ENCODE measurements at regions not wholly inside any gene's neighbourhood (a gene's known extent, or its start where the extent isn't known, plus 50 kb on each side); places are given as distances from the start of the nearest gene placed in this dataset.

- no peak overlapping the region for H3K56ac ChIP-seq (ENCODE audit: extremely low read depth, insufficient read depth, low read length)
- no peak for DNase-seq
- CTCF ChIA-PET = no interaction called here
Observed at GRCh38 chr2:89823556-89823955, 1132.1 kb downstream of the RPIA start.

More at GRCh38 chr2:89823556-89823955, 1132.1 kb downstream of the RPIA start:
- no peak overlapping the region for H4K5ac ChIP-seq (ENCODE audit: low read depth, low read length)
- no peaks in the 10 kb centered on the region for H3K4me1 ChIP-seq (ENCODE audit: control insufficient read depth, insufficient read depth, low read length)
- no peaks in the 10 kb centered on the region for H3K27me3 ChIP-seq (ENCODE audit: control insufficient read depth, insufficient read depth, low read length)
- no peak overlapping the region for H3K4ac ChIP-seq (ENCODE audit: low read depth, low read length)
- H3K36me3 ChIP-seq (ENCODE audit: control insufficient read depth, insufficient read depth, low read length) = no peaks in the 10 kb centered on the region
- no peak overlapping the region for H2AFZ ChIP-seq (replicated peaks; ENCODE audit: low read length, poor library complexity)
- no peak overlapping the region for H2BK20ac ChIP-seq (ENCODE audit: low read depth, low read length)
- no peak overlapping the region for H2BK15ac ChIP-seq (ENCODE audit: low read depth, low read length)
- no peak overlapping the region for H4K91ac ChIP-seq (ENCODE audit: insufficient read depth, low read depth, low read length)
- no peak overlapping the region for H2BK120ac ChIP-seq (ENCODE audit: low read depth, low read length)
- WGBS, 2 experiments (ENCODE audit: extremely low coverage in 2 of 2, insufficient read length in 1 of 2) = 39% methylated on average over 5 of the region's 5 CpGs; no CpG with 5 or more reads in 1 of the 2 experiments
- no peak overlapping the region for H2AK5ac ChIP-seq (ENCODE audit: low read depth, low read length)
- H3K18ac ChIP-seq (ENCODE audit: low read depth, low read length) = no peak overlapping the region
- no peak overlapping the region for H3K23ac ChIP-seq (ENCODE audit: low read depth, low read length)
- H3K27ac ChIP-seq (ENCODE audit: insufficient read depth, low read length) = no peak overlapping the region
- H2AK9ac ChIP-seq (replicated peaks; ENCODE audit: low read depth, low read length, poor library complexity) = no peak overlapping the region
- H3K9me3 ChIP-seq (ENCODE audit: control insufficient read depth, insufficient read depth, low read length) = peaks cover 38% of the 10 kb centered on the region
- no TSS peak for BruUV-seq (replicated peaks)
- no peak overlapping the region for H3K14ac ChIP-seq (replicated peaks; ENCODE audit: low read depth, low read length)
- no peaks in the 10 kb centered on the region for H3K79me1 ChIP-seq (ENCODE audit: low read depth in 1 of 2, low read length in 2 of 2)
- no peak overlapping the region for H3K4me2 ChIP-seq (ENCODE audit: low read depth, low read length)
- no peak overlapping the region for H3K4me3 ChIP-seq (ENCODE audit: insufficient read depth, low read depth, low read length)
- no peak for TF ChIP-seq RCOR1 (IDR thresholded peaks at IDR 0.05; ENCODE audit: insufficient replicate concordance, low read length)
- no peak for TF ChIP-seq USF2 (IDR thresholded peaks at IDR 0.05; ENCODE audit: low read depth, low read length)
- TF ChIP-seq POLR2A (IDR thresholded peaks at IDR 0.05; ENCODE audit: low read depth, low read length) = no peak
- TF ChIP-seq FOS (IDR thresholded peaks at IDR 0.05; ENCODE audit: low read depth, low read length) = no peak
- TF ChIP-seq CHD1 (IDR thresholded peaks at IDR 0.05; ENCODE audit: low read depth, low read length) = no peak
- TF ChIP-seq MAFK (IDR thresholded peaks at IDR 0.05; ENCODE audit: low read depth, low read length) = no peak
- no peaks in the 10 kb centered on the region for H3K9me1 ChIP-seq (ENCODE audit: insufficient read depth, low read length)
- H2BK5ac ChIP-seq (ENCODE audit: low read depth, low read length, poor library complexity, severe bottlenecking) = no peak overlapping the region
- in situ Hi-C loops (cut with MboI; ENCODE audit: low sequenced_read_pairs) = no loop called here
- H4K8ac ChIP-seq (ENCODE audit: low read depth in 2 of 2, low read length in 2 of 2) = no peak overlapping the region
- dilution Hi-C loops (cut with HindIII; ENCODE audit: low sequenced_read_pairs, unreplicated experiment) = no loop called here
- ATAC-seq (ENCODE audit: low read depth) = no peak
- H4K20me1 ChIP-seq (ENCODE audit: insufficient read depth, low read length) = no peaks in the 10 kb centered on the region
- intact Hi-C loops (cut with micrococcal nuclease) = no loop called here
- POLR2A ChIA-PET (ENCODE audit: unreplicated experiment) = no interaction called here
- H3K9ac ChIP-seq (ENCODE audit: low read depth, low read length) = no peak overlapping the region
